Adrenal gland (tissue), 5 donors: ENCODE measurements at regions not wholly inside any gene's neighbourhood (a gene's known extent, or its start where the extent isn't known, plus 50 kb on each side); places are given as distances from the start of the nearest gene placed in this dataset.

ENCODE experiments used
- CTCF ChIP-seq, 6 experiments: fragments of 450-650 bp in 4 of 6; fragments of 200-600 bp in 2 of 6; sonication (generic) in 1 of 6; IDR thresholded peaks; 1 replicate in 5 of 6; 2 replicates in 1 of 6; pipeline versions ENCODE4 v1.5.1 to v1.8.0; 2016 to 2021; ENCODE audit warnings: antibody characterized with exemption in 6 of 6, mild to moderate bottlenecking in 2 of 6, moderate library complexity in 1 of 6
- POLR2A ChIP-seq, 2 donors: fragments of 450-650 bp; IDR thresholded peaks; one replicate each; pipeline ENCODE4 v1.6.1; 2017; ENCODE audit warnings: antibody characterized with exemption in 2 of 2, mild to moderate bottlenecking in 2 of 2, moderate library complexity in 1 of 2
- donor health status: DM: no; HTN: no; CAD: no.

GRCh38 chr3:29026959-29027358 is 253.9 kb upstream of the RBMS3 start:
- no peak for TF ChIP-seq POLR2A (IDR thresholded peaks at IDR 0.05)
- no peak for TF ChIP-seq CTCF (IDR thresholded peaks at IDR 0.05)
